PC-3 (cell line): ENCODE measurements at regions not wholly inside any gene's neighbourhood (a gene's known extent, or its start where the extent isn't known, plus 50 kb on each side); places are given as distances from the start of the nearest gene placed in this dataset.

Experiments
- EZH2 ChIP-seq: fragments of 300-600 bp; sonication (generic); IDR thresholded peaks from one replicate; pipeline ENCODE4 v1.6.1; 2017; ENCODE audit warnings: antibody characterized with exemption, mild to moderate bottlenecking, low read length; ENCODE audit not compliant: unreplicated experiment
- EZH2phosphoT487 ChIP-seq: fragments of 300-600 bp; sonication (generic); IDR thresholded peaks from 2 replicates; pipeline ENCODE4 v1.6.1; 2018; ENCODE audit warnings: mild to moderate bottlenecking, antibody characterized with exemption, low read length, borderline replicate concordance
- TF ChIP-seq, protein P1 (sequence below): fragments of 300-600 bp; sonication (generic); conservative IDR thresholded peaks from 2 replicates; pipeline ENCODE4 v1.5.1; 2017; ENCODE audit warnings: antibody characterized with exemption, low read depth, mild to moderate bottlenecking, low read length

DNA sequence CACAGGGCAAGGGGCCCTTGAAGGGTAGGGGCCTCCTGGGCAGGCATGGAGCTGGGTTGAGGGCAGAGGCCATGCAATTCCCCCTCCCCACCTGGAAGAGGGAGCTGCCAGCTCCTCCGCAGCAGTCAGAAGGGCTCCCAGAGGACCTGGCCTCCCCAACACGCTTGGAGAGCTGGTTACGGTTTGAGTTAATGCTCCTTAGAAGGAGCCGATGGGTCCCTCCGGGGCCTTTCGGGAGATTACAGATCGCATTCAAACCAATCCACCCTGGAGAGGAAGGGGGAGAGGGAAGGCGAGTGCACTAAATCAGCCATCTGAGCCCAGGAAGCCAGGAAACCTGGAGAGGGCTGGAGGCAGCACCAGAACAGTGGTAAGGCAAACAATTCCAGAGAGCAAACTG lies 106.3 kb upstream of the CSF3R start:
- TF ChIP-seq, protein P1, sequence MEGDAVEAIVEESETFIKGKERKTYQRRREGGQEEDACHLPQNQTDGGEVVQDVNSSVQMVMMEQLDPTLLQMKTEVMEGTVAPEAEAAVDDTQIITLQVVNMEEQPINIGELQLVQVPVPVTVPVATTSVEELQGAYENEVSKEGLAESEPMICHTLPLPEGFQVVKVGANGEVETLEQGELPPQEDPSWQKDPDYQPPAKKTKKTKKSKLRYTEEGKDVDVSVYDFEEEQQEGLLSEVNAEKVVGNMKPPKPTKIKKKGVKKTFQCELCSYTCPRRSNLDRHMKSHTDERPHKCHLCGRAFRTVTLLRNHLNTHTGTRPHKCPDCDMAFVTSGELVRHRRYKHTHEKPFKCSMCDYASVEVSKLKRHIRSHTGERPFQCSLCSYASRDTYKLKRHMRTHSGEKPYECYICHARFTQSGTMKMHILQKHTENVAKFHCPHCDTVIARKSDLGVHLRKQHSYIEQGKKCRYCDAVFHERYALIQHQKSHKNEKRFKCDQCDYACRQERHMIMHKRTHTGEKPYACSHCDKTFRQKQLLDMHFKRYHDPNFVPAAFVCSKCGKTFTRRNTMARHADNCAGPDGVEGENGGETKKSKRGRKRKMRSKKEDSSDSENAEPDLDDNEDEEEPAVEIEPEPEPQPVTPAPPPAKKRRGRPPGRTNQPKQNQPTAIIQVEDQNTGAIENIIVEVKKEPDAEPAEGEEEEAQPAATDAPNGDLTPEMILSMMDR: no peak
- no peak for TF ChIP-seq EZH2phosphoT487
- no peak for TF ChIP-seq EZH2
